CD8-positive, alpha-beta memory T cell (primary cell): ENCODE measurements at regions not wholly inside any gene's neighbourhood (a gene's known extent, or its start where the extent isn't known, plus 50 kb on each side); places are given as distances from the start of the nearest gene placed in this dataset.

Source experiments
- CTCF ChIA-PET: fragments of 350-600 bp; sonication (Branson Sonifier 250); formaldehyde crosslinking; loops from one replicate; lab custom pipeline; 2021; ENCODE audit warnings: antibody characterized with exemption; lab: Charles Lee
- POLR2A ChIA-PET: fragments of 350-600 bp; sonication (Branson Sonifier 250); formaldehyde crosslinking; loops from one replicate; lab custom pipeline; 2021; ENCODE audit warnings: antibody characterized with exemption; lab: Charles Lee
- DNase-seq, 5 donors: peaks; one replicate each; pipeline versions ENCODE4 v3.0.0 to v3.0.0-alpha.2; 2020 to 2022; ENCODE audit warnings: mixed read lengths in 1 of 5
- H3K27ac ChIP-seq: one replicate; pipeline ENCODE4 v1.7.0; 2013; ENCODE audit warnings: low read depth, mild to moderate bottlenecking, low read length, moderate library complexity
- H3K27me3 ChIP-seq: 2 replicates; pipeline ENCODE4 v1.7.0; 2013; ENCODE audit warnings: low read length, mild to moderate bottlenecking; ENCODE audit not compliant: insufficient read depth, poor library complexity, severe bottlenecking
- H3K36me3 ChIP-seq: 2 replicates; pipeline ENCODE4 v1.7.0; 2013; ENCODE audit warnings: mild to moderate bottlenecking, low read length, moderate library complexity; ENCODE audit not compliant: insufficient read depth
- H3K4me1 ChIP-seq: 2 replicates; pipeline ENCODE4 v1.7.0; 2013; ENCODE audit warnings: mild to moderate bottlenecking, low read length, moderate library complexity; ENCODE audit not compliant: insufficient read depth
- H3K4me3 ChIP-seq: 2 replicates; pipeline ENCODE4 v1.7.0; 2013; ENCODE audit warnings: mild to moderate bottlenecking, low read length
- H3K9me3 ChIP-seq: 2 replicates; pipeline ENCODE4 v1.7.0; 2013; ENCODE audit warnings: mild to moderate bottlenecking, low read length
- H3K27ac Mint-ChIP-seq, 8 donors: one replicate each; pipeline ENCODE4 v1.8.0; 2020 to 2021; ENCODE audit warnings: mixed read lengths in 8 of 8, mild to moderate bottlenecking in 6 of 8, inconsistent platforms in 3 of 8, moderate library complexity in 3 of 8
- H3K27me3 Mint-ChIP-seq, 2 donors: one replicate each; pipeline ENCODE4 v1.8.0; 2020 to 2021; ENCODE audit warnings: mixed read lengths in 2 of 2, mild to moderate bottlenecking in 1 of 2, moderate library complexity in 1 of 2
- H3K36me3 Mint-ChIP-seq, 3 donors: one replicate each; pipeline ENCODE4 v1.8.0; 2020 to 2021; ENCODE audit warnings: mixed read lengths in 3 of 3, inconsistent platforms in 1 of 3, mild to moderate bottlenecking in 1 of 3
- H3K4me1 Mint-ChIP-seq, 3 donors: one replicate each; pipeline ENCODE4 v1.8.0; 2020 to 2021; ENCODE audit warnings: mixed read lengths in 3 of 3, inconsistent platforms in 1 of 3, mild to moderate bottlenecking in 1 of 3
- H3K4me3 Mint-ChIP-seq, 7 donors: one replicate each; pipeline ENCODE4 v1.8.0; 2020 to 2021; ENCODE audit warnings: mixed read lengths in 7 of 7, mild to moderate bottlenecking in 6 of 7, moderate library complexity in 4 of 7, inconsistent platforms in 2 of 7
- H3K9me3 Mint-ChIP-seq, 5 donors: one replicate each; pipeline ENCODE4 v1.8.0; 2020 to 2022; ENCODE audit warnings: mixed read lengths in 5 of 5, mild to moderate bottlenecking in 3 of 5, moderate library complexity in 2 of 5, inconsistent platforms in 1 of 5

DNA sequence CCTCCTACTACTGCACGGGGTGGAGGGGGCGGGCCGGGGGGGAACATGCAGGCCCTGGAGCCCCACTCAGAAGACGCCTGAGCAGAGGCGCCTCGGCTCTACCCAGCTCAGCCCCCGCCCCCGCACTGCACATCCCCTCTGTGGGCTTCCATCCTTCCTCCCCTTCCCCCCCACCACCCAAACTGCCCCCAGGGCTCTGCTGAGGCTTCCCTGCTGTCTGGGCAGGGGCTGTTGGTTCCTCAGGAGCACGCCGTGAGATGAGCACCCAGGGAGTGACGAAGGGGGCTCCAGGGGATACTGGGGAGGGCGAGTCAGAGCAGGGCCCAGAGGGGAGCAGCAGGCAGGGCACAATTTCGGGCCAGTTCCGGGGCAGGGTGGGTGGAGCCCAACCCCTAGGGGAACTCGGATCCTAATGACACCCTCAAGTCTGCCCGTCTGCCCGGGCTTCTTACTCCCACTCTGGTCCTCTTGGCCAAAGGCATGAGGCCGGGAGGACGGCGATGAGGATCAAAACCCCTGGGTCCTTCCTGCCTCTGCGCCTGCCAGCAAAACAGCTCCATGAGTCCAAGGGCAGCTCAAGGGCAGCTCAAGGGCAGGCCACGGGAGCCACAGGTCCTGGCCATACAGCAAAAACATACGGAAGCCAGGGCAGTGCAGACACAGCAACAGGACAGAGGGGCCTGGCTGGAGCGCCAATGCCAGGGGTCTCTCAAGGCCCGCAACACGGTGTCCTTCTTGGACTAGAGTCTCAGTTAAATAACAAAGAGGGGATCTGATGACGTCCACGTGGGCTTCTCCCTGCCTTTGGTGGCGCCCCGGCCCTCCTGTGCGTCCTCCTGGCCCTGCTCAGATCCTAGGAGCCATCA is 200.9 kb downstream of the AUH start:
- peaks cover 41% of the 10 kb centered on the region for H3K4me1 ChIP-seq
- Mint-ChIP-seq H3K4me3 (peak overlapping the region in 6 of 7 donors; percentile 15 to 83 (median 60)), H3K4me1 (peaks cover 44 to 67% (median 60%) of the 10 kb centered on the region in 3 donors), H3K9me3 (no peaks in the 10 kb centered on the region), H3K27ac (peak overlapping the region in 6 of 8 donors; percentile 11 to 97 (median 55)), H3K36me3 (no peaks in the 10 kb centered on the region), H3K27me3 (no peaks in the 10 kb centered on the region)
- H3K36me3 ChIP-seq: no peaks in the 10 kb centered on the region
- no peak overlapping the region for H3K27ac ChIP-seq
- ChIA-PET POLR2A (no interaction called here), CTCF (no interaction called here)
- no peak for DNase-seq
- no peaks in the 10 kb centered on the region for H3K9me3 ChIP-seq
- H3K4me3 ChIP-seq: no peak overlapping the region
- H3K27me3 ChIP-seq: no peaks in the 10 kb centered on the region

DNA sequence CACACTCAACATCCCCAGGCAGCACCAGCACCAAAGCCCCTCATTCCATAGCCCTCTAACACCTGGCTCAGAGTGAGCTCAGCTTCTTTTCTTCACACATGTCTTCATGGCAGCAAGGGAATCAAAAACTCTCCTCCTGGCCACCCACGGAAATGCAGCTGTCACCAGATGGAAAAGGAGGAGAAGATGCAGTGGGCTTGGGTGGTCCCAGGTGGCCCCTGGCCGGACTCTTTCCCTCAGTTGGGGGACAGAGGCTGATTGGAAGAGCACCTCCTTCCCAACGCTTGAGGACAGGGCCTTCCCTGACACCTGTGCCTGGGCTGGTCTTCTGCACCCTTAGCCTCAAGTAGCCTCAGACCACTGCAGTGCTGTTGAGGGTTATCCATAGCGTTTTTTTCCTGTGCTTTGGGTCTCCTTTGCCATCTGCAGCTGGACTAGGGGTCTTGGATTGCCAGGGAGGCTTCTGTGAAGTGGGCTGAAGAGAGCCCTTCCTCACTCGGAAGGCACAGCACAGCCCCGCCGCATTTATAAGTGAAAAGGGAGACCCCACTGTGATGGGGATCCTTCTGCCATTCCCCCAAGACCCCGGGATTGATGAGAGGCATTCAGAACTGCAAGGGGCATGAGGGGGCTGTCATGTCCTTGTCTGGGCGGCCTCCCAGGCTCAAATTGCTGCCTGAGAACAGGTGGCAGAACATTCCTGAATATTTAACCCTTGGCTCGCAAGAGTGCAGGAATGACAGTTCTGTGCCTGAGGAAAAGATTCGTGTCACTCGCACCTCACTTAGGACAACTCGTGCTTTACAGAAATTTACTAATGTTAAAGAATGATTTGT is 200.0 kb downstream of the AUH start:
- peak overlapping the region; percentile 2 to 91 (median 72) for H3K4me3 Mint-ChIP-seq
- H3K27me3 Mint-ChIP-seq: no peaks in the 10 kb centered on the region
- Histone ChIP-seq H3K4me3 (no peak overlapping the region), H3K27me3 (no peaks in the 10 kb centered on the region), H3K9me3 (no peaks in the 10 kb centered on the region), H3K36me3 (no peaks in the 10 kb centered on the region), H3K4me1 (peaks cover 41% of the 10 kb centered on the region), H3K27ac (no peak overlapping the region)
- DNase-seq: no peak
- H3K4me1 Mint-ChIP-seq: peaks cover 44 to 68% (median 53%) of the 10 kb centered on the region in 3 donors
- POLR2A ChIA-PET: no interaction called here
- no peaks in the 10 kb centered on the region for H3K36me3 Mint-ChIP-seq
- H3K27ac Mint-ChIP-seq: peak overlapping the region; percentile 65 to 97 (median 80)
- no peaks in the 10 kb centered on the region for H3K9me3 Mint-ChIP-seq
- CTCF ChIA-PET: interaction anchor here (0.8 kb wide), 1 partner anchor 263 kb away, joined by 3 read pairs; no protein-coding TSS in a partner anchor

DNA sequence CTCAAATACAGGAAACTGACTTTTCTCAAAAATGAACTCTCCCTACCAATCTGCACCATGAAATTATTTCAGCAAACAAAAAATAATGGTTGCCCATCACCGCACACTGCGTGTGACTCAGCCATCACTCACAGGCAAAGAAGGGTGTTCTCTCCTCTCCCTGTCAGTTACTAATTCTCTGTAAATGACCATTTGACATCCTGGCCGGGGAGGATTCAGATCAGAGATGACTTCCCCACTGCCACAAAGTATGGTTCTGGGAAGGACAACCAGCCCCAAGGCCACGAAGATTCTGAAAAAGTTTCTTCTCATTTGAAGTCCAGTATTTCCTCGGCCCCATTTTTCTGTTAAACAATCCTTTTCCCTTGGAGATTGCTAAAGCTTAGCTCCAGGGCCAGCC is 199.4 kb downstream of the AUH start:
- Mint-ChIP-seq H3K27me3 (no peaks in the 10 kb centered on the region), H3K4me3 (peak overlapping the region; percentile 2 to 91 (median 72)), H3K27ac (peak overlapping the region; percentile 65 to 93 (median 80)), H3K9me3 (no peaks in the 10 kb centered on the region), H3K36me3 (no peaks in the 10 kb centered on the region), H3K4me1 (peaks cover 44 to 68% (median 51%) of the 10 kb centered on the region in 3 donors)
- Histone ChIP-seq H3K27me3 (no peaks in the 10 kb centered on the region), H3K36me3 (no peaks in the 10 kb centered on the region), H3K27ac (peak overlapping the region; percentile 9), H3K4me3 (peak overlapping the region; percentile 0), H3K4me1 (peaks cover 41% of the 10 kb centered on the region), H3K9me3 (no peaks in the 10 kb centered on the region)
- DNase-seq: no peak
- CTCF ChIA-PET: interaction anchor here (0.8 kb wide), 1 partner anchor 263 kb away, joined by 3 read pairs; no protein-coding TSS in a partner anchor
- POLR2A ChIA-PET: no interaction called here

DNA sequence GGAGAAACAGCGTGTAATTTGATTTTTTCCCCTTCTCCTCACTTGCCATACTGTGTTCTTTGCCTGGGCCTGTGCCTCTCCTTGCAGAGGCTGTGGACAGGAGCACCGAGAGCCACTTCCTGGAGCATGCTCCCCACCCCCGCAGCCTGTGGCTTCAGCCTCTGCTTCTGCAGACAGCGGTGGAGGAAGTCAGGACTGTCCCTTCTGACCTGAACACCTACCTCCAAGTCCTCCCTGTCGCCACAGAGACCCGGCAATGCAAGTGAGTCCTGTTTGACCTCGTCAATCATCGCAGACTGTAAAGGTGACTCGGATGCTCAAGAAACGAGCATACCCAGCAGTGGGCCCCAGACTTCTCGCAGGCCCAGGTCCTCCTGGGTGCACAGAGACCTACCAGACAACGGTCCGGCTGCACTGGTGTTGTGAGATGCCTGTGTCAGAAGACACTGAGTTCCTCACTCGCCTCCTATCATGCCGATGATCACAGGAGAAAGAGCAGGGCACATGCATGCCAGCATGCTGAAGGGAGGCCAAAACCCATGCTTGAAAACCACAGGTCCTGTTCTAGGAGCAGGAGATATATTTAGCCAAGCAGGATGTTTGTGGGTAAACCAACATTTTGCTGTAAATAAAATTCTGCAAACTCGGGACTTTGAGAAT is 198.8 kb downstream of the AUH start:
- no peaks in the 10 kb centered on the region for H3K27me3 Mint-ChIP-seq
- no peaks in the 10 kb centered on the region for H3K9me3 Mint-ChIP-seq
- H3K4me3 Mint-ChIP-seq: peak overlapping the region; percentile 7 to 91 (median 72)
- POLR2A ChIA-PET: interaction anchor here (2.6 kb wide), 1 partner anchor 12 kb away, joined by 10 read pairs; no protein-coding TSS in a partner anchor
- Histone ChIP-seq H3K9me3 (no peaks in the 10 kb centered on the region), H3K4me1 (peaks cover 41% of the 10 kb centered on the region), H3K36me3 (no peaks in the 10 kb centered on the region), H3K4me3 (peak overlapping the region; percentile 0), H3K27ac (peak overlapping the region; percentile 9), H3K27me3 (no peaks in the 10 kb centered on the region)
- CTCF ChIA-PET: interaction anchor here (0.8 kb wide), 1 partner anchor 262 kb away, joined by 3 read pairs; no protein-coding TSS in a partner anchor
- DNase-seq: peak in 1 of 5 donors; percentile 27
- peak overlapping the region; percentile 65 to 93 (median 80) for H3K27ac Mint-ChIP-seq
- no peaks in the 10 kb centered on the region for H3K36me3 Mint-ChIP-seq
- peaks cover 44 to 68% (median 51%) of the 10 kb centered on the region in 3 donors for H3K4me1 Mint-ChIP-seq

- POLR2A ChIA-PET: interaction anchor here (2.6 kb wide), 1 partner anchor 13 kb away, joined by 10 read pairs; no protein-coding TSS in a partner anchor
- H3K4me1 ChIP-seq: peaks cover 41% of the 10 kb centered on the region
- Mint-ChIP-seq H3K4me3 (peak overlapping the region; percentile 7 to 91 (median 72)), H3K27me3 (no peaks in the 10 kb centered on the region), H3K4me1 (peaks cover 44 to 64% (median 51%) of the 10 kb centered on the region in 3 donors), H3K9me3 (no peaks in the 10 kb centered on the region), H3K36me3 (peaks cover 0 to 2% (median 0%) of the 10 kb centered on the region in 3 donors), H3K27ac (peak overlapping the region; percentile 54 to 93 (median 74))
- peak overlapping the region; percentile 0 for H3K4me3 ChIP-seq
- no peak for DNase-seq
- no peaks in the 10 kb centered on the region for H3K27me3 ChIP-seq
- CTCF ChIA-PET: no interaction called here
- no peaks in the 10 kb centered on the region for H3K9me3 ChIP-seq
- H3K36me3 ChIP-seq: no peaks in the 10 kb centered on the region
- peak overlapping the region; percentile 9 for H3K27ac ChIP-seq
Measured at GRCh38 chr9:91163444-91163772, 198.3 kb downstream of the AUH start.

GRCh38 chr9:91163773-91164471 is 197.8 kb downstream of the AUH start:
- H3K27ac Mint-ChIP-seq: peak overlapping the region; percentile 57 to 93 (median 74)
- H3K27ac ChIP-seq: peak overlapping the region; percentile 34
- CTCF ChIA-PET: interaction anchor here (0.9 kb wide), 1 partner anchor 263 kb away, joined by 3 read pairs; no protein-coding TSS in a partner anchor

More at GRCh38 chr9:91163773-91164471, 197.8 kb downstream of the AUH start:
- Histone ChIP-seq H3K4me3 (peak overlapping the region; percentile 0), H3K27me3 (no peaks in the 10 kb centered on the region), H3K9me3 (no peaks in the 10 kb centered on the region), H3K4me1 (peaks cover 41% of the 10 kb centered on the region), H3K36me3 (no peaks in the 10 kb centered on the region)
- Mint-ChIP-seq H3K9me3 (no peaks in the 10 kb centered on the region), H3K27me3 (no peaks in the 10 kb centered on the region), H3K4me1 (peaks cover 44 to 64% (median 48%) of the 10 kb centered on the region in 3 donors), H3K4me3 (peak overlapping the region; percentile 35 to 91 (median 72)), H3K36me3 (peaks cover 0 to 2% (median 0%) of the 10 kb centered on the region in 3 donors)
- no peak for DNase-seq
- POLR2A ChIA-PET: interaction anchor here (0.7 to 2.6 kb wide), 3 partner anchors 10 to 14 kb away, joined by 3 to 10 read pairs (median 3); no protein-coding TSS in a partner anchor
